NB4 (cell line): ENCODE measurements at regions not wholly inside any gene's neighbourhood (a gene's known extent, or its start where the extent isn't known, plus 50 kb on each side); places are given as distances from the start of the nearest gene placed in this dataset.

Experiments
- DNase-seq: peaks from one replicate; pipeline ENCODE4 v3.0.0; 2010; ENCODE audit warnings: low read depth
- H3K4me3 ChIP-seq: one replicate; pipeline ENCODE4 v1.5.1; 2011; ENCODE audit warnings: mild to moderate bottlenecking, low read depth, low read length, moderate library complexity
- MYC ChIP-seq: IDR thresholded peaks from 2 replicates; pipeline ENCODE4 v1.6.1; 2011; ENCODE audit warnings: low read depth, low read length
- POLR2A ChIP-seq: IDR thresholded peaks from 2 replicates; pipeline ENCODE4 v1.6.1; 2011; ENCODE audit warnings: mild to moderate bottlenecking; ENCODE audit not compliant: insufficient read length; ENCODE audit errors: extremely low read depth
- TF ChIP-seq, protein P1 (sequence below): IDR thresholded peaks from one replicate; pipeline ENCODE4 v1.5.1; 2012; ENCODE audit warnings: low read depth, low read length
- TF ChIP-seq, protein P2 (sequence below): IDR thresholded peaks from 2 replicates; pipeline ENCODE4 v1.6.1; 2011; ENCODE audit warnings: low read depth, low read length

DNA sequence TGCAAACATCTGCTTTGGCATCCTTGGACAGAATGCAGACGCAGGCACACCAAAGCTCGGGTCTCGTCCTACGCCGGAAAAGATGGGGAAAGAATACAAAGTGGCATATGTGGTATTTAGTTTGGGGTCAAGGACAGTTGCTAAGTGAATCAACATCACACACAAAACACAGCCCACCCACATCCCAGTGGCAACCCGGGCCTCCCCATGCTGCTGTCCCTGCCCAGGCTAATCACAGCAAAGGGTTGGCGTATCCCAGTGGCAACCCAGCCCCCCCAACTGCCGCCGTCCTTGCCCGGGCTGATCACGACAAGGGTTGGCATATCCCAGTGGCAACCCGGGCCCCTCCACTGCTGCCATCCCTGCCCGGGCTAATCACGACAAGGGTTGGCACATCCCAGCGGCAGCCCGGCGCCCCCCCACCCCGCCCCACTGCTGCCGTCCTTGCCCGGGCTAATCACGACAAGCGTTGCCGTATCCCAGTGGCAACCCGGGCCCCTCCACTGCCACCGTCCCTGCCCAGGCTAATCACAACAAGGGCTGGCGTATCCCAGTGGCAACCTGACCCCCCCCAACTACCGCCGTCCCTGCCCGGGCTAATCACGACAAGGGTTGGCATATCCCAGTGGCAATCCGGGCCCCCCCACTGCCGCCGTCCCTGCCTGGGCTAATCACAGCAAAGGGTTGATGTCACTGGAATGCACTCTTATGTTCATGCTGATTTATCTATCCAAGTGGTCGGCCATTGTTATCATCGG lies 167.8 kb upstream of the SOX1 start:
- H3K4me3 ChIP-seq: no peak overlapping the region
- TF ChIP-seq, protein P1, sequence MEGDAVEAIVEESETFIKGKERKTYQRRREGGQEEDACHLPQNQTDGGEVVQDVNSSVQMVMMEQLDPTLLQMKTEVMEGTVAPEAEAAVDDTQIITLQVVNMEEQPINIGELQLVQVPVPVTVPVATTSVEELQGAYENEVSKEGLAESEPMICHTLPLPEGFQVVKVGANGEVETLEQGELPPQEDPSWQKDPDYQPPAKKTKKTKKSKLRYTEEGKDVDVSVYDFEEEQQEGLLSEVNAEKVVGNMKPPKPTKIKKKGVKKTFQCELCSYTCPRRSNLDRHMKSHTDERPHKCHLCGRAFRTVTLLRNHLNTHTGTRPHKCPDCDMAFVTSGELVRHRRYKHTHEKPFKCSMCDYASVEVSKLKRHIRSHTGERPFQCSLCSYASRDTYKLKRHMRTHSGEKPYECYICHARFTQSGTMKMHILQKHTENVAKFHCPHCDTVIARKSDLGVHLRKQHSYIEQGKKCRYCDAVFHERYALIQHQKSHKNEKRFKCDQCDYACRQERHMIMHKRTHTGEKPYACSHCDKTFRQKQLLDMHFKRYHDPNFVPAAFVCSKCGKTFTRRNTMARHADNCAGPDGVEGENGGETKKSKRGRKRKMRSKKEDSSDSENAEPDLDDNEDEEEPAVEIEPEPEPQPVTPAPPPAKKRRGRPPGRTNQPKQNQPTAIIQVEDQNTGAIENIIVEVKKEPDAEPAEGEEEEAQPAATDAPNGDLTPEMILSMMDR: no peak
- TF ChIP-seq, protein P2, sequence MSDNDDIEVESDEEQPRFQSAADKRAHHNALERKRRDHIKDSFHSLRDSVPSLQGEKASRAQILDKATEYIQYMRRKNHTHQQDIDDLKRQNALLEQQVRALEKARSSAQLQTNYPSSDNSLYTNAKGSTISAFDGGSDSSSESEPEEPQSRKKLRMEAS: no peak
- TF ChIP-seq POLR2A (no peak), MYC (no peak)
- no peak for DNase-seq

- no peak for DNase-seq
- TF ChIP-seq MYC: no peak
- TF ChIP-seq, protein P2: no peak
- TF ChIP-seq, protein P1: no peak
- TF ChIP-seq POLR2A: no peak
- no peak overlapping the region for H3K4me3 ChIP-seq
These were observed 167.1 kb upstream of the SOX1 start for GRCh38 chr13:111899714-111900389.

DNA sequence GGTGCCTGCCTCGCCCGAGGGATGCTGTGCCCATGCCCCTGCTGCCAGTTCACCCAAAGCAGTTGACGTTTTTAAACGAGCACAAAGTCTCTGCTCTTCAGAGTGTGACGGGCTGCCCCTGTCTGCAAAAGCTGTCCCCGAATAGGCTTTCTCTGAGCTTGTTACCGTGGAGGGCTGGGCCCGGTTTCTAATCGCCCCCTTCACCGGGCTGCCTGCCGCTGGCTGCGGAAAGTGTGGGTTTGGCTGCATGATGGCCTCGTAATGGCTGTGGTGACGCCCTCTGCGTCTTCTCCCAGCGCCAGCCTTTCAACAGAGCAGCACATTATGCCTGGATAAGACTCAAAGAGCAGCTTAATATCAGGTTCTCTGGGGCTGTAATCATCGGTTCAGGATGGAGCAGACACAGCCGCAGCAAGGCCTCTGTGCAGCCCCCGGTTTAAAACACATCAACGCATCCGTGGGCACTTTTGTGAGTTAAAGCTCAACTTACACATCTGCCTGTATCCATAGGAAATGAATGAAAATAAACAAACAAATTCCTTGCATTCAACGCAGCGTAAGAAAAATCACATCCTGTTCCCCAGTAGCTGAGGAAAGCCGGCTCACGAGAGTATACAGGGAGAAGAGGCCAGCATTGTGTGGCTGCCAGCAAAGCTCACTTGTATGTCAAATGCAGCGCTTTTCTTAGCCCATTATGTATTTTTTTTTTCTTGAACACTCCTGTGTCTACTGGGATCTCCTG lies 166.4 kb upstream of the SOX1 start:
- TF ChIP-seq MYC (no peak), POLR2A (no peak)
- TF ChIP-seq, protein P2: no peak
- TF ChIP-seq, protein P1: no peak
- DNase-seq: no peak
- H3K4me3 ChIP-seq: no peak overlapping the region

- no peak overlapping the region for H3K4me3 ChIP-seq
- no peak for TF ChIP-seq MYC
- TF ChIP-seq, protein P1: no peak
- TF ChIP-seq, protein P2: no peak
- TF ChIP-seq POLR2A: no peak
- no peak for DNase-seq
These were observed 165.6 kb upstream of the SOX1 start for GRCh38 chr13:111901267-111901915.

DNA sequence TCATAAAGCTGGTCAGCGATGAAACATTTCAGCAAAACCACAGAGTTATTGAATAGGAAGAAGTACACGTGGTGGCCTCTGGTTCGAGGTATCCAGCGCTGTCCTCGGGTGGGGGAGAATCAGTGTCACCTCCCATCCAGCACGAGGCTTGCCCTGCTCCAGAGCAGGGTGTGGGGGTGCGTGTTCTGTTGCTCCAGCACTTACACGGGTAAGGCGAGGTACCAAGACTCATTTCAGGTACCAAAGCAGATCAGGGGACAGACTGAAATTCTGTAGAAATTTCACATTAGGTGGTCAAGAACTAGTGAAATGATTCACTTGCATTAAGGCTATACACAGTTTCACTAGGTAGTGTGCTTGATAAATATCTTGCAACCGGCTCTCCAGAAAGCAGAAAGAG lies 164.2 kb upstream of the SOX1 start:
- no peak overlapping the region for H3K4me3 ChIP-seq
- no peak for DNase-seq
- TF ChIP-seq, protein P1: no peak
- TF ChIP-seq POLR2A: no peak
- TF ChIP-seq MYC: no peak
- TF ChIP-seq, protein P2: no peak
